AG04449 (cell line): ENCODE measurements at regions not wholly inside any gene's neighbourhood (a gene's known extent, or its start where the extent isn't known, plus 50 kb on each side); places are given as distances from the start of the nearest gene placed in this dataset.

Source experiments
- CTCF ChIA-PET: fragments of 350-600 bp; formaldehyde crosslinking; extraction: SDS; loops from one replicate; lab custom pipeline; 2021; ENCODE audit warnings: antibody characterized with exemption; lab: Yijun Ruan, JAX
- POLR2A ChIA-PET: fragments of 400-600, 350-600 bp; formaldehyde crosslinking; extraction: SDS; loops from one replicate; lab custom pipeline; 2020; ENCODE audit warnings: antibody characterized with exemption, inconsistent platforms; lab: Yijun Ruan, JAX
- DNase-seq: peaks from one replicate; pipeline ENCODE4 v3.0.0-alpha.2; 2010; ENCODE audit warnings: low read depth, low spot score
- H3K4me3 ChIP-seq: 2 replicates; pipeline ENCODE4 v1.5.1; 2011; ENCODE audit warnings: low read depth, mild to moderate bottlenecking, control low read depth, low read length
- TF ChIP-seq, protein P1 (sequence below): IDR thresholded peaks from one replicate; pipeline ENCODE4 v1.5.1; 2011; ENCODE audit warnings: mild to moderate bottlenecking, moderate library complexity, low read length, control low read depth, inconsistent platforms; ENCODE audit not compliant: insufficient read depth; ENCODE audit errors: missing control alignments

DNA sequence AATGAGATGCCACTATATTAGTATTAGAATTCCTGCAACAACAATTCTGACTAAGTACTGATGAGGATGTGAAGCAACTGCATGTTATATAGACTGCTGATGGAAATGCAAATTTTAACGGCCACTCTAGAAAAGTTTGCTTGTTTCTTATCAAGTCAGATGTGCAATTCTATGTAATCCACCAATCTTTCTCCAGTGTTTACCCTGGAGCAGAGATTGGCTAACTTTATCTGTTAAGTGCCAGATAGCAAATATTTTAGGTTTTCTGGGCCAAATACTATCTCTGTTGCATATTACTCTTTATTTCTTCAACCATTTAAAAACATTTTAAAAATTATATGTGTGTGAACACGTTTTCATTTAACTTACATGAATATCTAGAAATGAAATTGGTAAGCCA, 586.9 kb downstream of the FAM181B start:
- H3K4me3 ChIP-seq: no peak overlapping the region
- no peak for DNase-seq
- TF ChIP-seq, protein P1, sequence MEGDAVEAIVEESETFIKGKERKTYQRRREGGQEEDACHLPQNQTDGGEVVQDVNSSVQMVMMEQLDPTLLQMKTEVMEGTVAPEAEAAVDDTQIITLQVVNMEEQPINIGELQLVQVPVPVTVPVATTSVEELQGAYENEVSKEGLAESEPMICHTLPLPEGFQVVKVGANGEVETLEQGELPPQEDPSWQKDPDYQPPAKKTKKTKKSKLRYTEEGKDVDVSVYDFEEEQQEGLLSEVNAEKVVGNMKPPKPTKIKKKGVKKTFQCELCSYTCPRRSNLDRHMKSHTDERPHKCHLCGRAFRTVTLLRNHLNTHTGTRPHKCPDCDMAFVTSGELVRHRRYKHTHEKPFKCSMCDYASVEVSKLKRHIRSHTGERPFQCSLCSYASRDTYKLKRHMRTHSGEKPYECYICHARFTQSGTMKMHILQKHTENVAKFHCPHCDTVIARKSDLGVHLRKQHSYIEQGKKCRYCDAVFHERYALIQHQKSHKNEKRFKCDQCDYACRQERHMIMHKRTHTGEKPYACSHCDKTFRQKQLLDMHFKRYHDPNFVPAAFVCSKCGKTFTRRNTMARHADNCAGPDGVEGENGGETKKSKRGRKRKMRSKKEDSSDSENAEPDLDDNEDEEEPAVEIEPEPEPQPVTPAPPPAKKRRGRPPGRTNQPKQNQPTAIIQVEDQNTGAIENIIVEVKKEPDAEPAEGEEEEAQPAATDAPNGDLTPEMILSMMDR: no peak
- CTCF ChIA-PET: no interaction called here
- POLR2A ChIA-PET: no interaction called here

DNA sequence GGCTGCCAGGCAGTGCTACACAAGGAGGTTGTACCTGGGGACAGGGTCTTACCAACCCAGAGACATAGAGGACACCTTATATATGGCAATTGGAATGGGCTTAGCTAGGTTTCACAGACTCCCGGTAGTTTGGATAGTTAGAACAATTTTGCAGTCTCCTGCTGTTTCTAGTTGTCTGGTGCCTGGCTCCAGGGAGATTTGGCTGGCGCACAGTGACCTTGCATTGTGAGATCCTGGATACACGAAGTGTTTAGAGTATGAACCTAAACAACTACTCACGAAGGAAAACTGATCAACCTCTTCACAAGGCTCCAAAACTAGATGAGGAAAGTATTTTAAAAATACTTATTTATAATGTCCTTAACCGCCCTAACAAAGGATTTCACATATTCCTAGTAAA, 614.7 kb downstream of the FAM181B start:
- ChIA-PET POLR2A (no interaction called here), CTCF (no interaction called here)
- no peak for DNase-seq
- TF ChIP-seq, protein P1: no peak
- no peak overlapping the region for H3K4me3 ChIP-seq

DNA sequence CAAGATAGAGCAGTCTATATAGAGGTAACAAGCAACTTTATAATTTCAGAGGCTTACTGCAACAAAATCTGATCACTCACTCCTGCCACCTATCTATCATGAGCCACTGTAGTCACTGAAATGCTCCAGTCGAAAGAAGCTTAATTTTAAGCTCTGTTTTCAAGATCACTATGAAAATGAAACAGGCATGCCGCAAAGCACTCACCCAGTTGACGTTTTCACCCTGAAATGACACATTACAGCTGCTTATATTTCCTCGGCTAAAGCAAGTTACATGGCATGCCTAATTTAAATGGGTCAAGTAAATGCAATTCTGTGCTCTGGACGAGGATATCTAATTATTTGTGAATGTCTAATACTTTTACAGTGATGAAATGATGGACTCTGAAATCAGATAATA, 616.3 kb downstream of the FAM181B start:
- DNase-seq: no peak
- H3K4me3 ChIP-seq: no peak overlapping the region
- ChIA-PET CTCF (no interaction called here), POLR2A (no interaction called here)
- TF ChIP-seq, protein P1: no peak

DNA sequence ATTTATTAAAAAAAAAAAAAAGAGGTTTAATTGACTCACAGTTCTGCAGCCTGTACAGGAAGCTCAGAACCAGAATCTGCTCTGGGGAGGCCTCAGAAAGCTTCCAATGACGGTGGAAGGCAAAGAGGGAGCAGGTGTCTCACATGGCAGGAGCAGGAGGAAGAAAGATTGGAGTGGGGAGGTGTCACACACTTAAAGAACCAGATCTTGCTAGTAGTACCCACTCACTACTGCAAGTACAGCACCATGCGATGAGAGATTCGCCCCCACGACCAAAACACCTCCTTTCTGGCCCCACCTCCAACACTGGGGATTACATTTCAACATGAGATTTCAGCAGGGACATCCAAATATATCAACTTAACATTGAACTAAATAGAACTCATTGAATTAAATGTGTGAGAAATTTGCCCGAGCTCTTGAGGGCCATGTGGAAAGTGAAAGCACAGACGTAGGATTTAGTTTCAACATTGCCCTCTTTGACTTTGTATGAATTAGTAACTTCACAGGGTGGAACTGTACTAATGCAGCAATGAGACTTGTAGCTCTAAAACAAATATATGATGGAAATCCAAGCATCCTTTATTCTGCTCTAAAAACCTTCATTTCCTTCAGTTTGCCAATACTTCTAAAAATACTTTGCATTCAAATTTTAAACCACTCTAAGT, 628.2 kb downstream of the FAM181B start:
- POLR2A ChIA-PET: no interaction called here
- DNase-seq: no peak
- H3K4me3 ChIP-seq: no peak overlapping the region
- CTCF ChIA-PET: no interaction called here
- TF ChIP-seq, protein P1: no peak

DNA sequence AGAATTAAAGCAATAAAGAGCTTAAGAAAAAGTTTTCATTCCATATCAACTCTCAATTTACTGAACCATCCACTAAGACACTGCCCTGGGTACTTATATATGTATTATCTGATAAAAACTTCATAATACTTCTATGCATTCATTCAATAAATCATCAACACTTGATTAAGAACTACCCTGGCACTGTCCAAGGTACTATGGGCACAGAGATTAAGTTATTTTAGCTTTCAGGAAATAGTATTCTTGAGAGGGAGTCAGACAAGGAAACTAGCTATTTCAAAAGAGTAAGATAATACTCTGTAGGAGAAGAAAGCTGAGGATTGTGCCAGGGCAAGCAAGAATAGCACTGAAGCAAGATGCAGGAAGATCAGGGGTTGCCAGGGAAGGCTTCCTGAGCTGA, 640.8 kb downstream of the FAM181B start:
- TF ChIP-seq, protein P1: no peak
- CTCF ChIA-PET: no interaction called here
- no peak overlapping the region for H3K4me3 ChIP-seq

DNA sequence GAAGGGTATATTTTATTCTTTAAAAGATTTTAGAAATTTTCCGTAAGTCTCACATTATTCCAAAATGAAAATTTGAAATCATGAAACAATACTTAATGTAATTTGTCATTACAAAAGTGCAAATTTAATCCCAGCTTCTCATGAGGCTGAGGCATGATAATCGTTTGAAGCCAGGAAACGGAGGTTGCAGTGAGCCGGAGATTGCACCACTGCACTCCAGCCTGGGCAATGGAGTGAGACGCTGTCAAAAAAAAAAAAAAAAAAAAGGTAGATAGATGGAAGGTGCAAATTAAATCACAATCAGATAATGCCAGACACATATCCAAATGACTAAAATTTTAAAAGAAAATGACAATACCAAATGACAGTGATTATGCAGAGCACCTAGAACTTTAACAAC, 644.2 kb downstream of the FAM181B start:
- ChIA-PET CTCF (no interaction called here), POLR2A (no interaction called here)
- no peak overlapping the region for H3K4me3 ChIP-seq
- no peak for DNase-seq
- TF ChIP-seq, protein P1: no peak

More for the DNA sequence above, 640.8 kb downstream of the FAM181B start:
- DNase-seq: no peak
- POLR2A ChIA-PET: no interaction called here
